ENCODE measurements at regions not wholly inside any gene's neighbourhood (a gene's known extent, or its start where the extent isn't known, plus 50 kb on each side); places are given as distances from the start of the nearest gene placed in this dataset.

- DNase-seq (ENCODE audit: low read depth): no peak
These were observed 204.8 kb upstream of the ZPLD1 start for GRCh38 chr3:102230057-102230456.

- DNase-seq (ENCODE audit: low read depth): no peak
These were observed 200.9 kb upstream of the ZPLD1 start for GRCh38 chr3:102233881-102234280.

- peak; percentile 65 for DNase-seq (ENCODE audit: low read depth)
These were observed 199.1 kb upstream of the ZPLD1 start for GRCh38 chr3:102235679-102236078.

GRCh38 chr3:102237181-102237580 lies 197.6 kb upstream of the ZPLD1 start:
- DNase-seq (ENCODE audit: low read depth): no peak

GRCh38 chr3:102237838-102238237 lies 197.0 kb upstream of the ZPLD1 start:
- no peak for DNase-seq (ENCODE audit: low read depth)

GRCh38 chr3:102238362-102238761 lies 196.5 kb upstream of the ZPLD1 start:
- DNase-seq (ENCODE audit: low read depth): no peak

GRCh38 chr3:102240720-102241119 lies 194.1 kb upstream of the ZPLD1 start:
- DNase-seq (ENCODE audit: low read depth): no peak

GRCh38 chr3:102248981-102249705 lies 185.7 kb upstream of the ZPLD1 start:
- DNase-seq (ENCODE audit: low read depth): peak; percentile 45

- DNase-seq (ENCODE audit: low read depth): no peak
These were observed 179.1 kb upstream of the ZPLD1 start for GRCh38 chr3:102255736-102256135.

GRCh38 chr3:102258666-102259227 lies 176.1 kb upstream of the ZPLD1 start:
- DNase-seq (ENCODE audit: low read depth): no peak

- no peak for DNase-seq (ENCODE audit: low read depth)
These were observed 175.2 kb upstream of the ZPLD1 start for GRCh38 chr3:102259663-102260062.

- DNase-seq (ENCODE audit: low read depth): no peak
These were observed 169.1 kb upstream of the ZPLD1 start for GRCh38 chr3:102265720-102266119.

GRCh38 chr3:102269406-102269805 lies 165.4 kb upstream of the ZPLD1 start:
- no peak for DNase-seq (ENCODE audit: low read depth)

- DNase-seq (ENCODE audit: low read depth): no peak
These were observed 144.6 kb upstream of the ZPLD1 start for GRCh38 chr3:102290241-102290640.

GRCh38 chr3:102295756-102296155 lies 139.1 kb upstream of the ZPLD1 start:
- no peak for DNase-seq (ENCODE audit: low read depth)

GRCh38 chr3:102297072-102297658 lies 137.7 kb upstream of the ZPLD1 start:
- DNase-seq (ENCODE audit: low read depth): no peak

- peak; percentile 37 for DNase-seq (ENCODE audit: low read depth)
These were observed 135.5 kb upstream of the ZPLD1 start for GRCh38 chr3:102299125-102299877.

- no peak for DNase-seq (ENCODE audit: low read depth)
These were observed 133.5 kb upstream of the ZPLD1 start for GRCh38 chr3:102301155-102301880.

GRCh38 chr3:102302020-102302419 lies 132.8 kb upstream of the ZPLD1 start:
- no peak for DNase-seq (ENCODE audit: low read depth)

- no peak for DNase-seq (ENCODE audit: low read depth)
These were observed 130.3 kb upstream of the ZPLD1 start for GRCh38 chr3:102304550-102304949.

GRCh38 chr3:102307442-102307841 lies 127.4 kb upstream of the ZPLD1 start:
- DNase-seq (ENCODE audit: low read depth): no peak

GRCh38 chr3:102329066-102329465 lies 105.7 kb upstream of the ZPLD1 start:
- no peak for DNase-seq (ENCODE audit: low read depth)

All from ELR (cell line).